Aorta (tissue), 5 donors: ENCODE measurements at regions not wholly inside any gene's neighbourhood (a gene's known extent, or its start where the extent isn't known, plus 50 kb on each side); places are given as distances from the start of the nearest gene placed in this dataset.
A peak's percentile ranks its signal among the peaks of the same experiment; 100 is the strongest.

Experiments
- ATAC-seq: fragments of 200-7000 bp; cut with Tn5 transposase; one replicate; pipeline ENCODE4 v1.9.1; 2022; ENCODE audit warnings: moderate library complexity; ENCODE audit not compliant: low FRiP score
- DNase-seq, 2 donors: peaks; one replicate each; pipeline ENCODE4 v3.0.0-alpha.2; 2020
- H3K27ac ChIP-seq, 2 donors: one replicate each; pipeline ENCODE4 v1.5.1; 2013; ENCODE audit warnings: low read length in 2 of 2, mild to moderate bottlenecking in 2 of 2, moderate library complexity in 2 of 2, control low read depth in 1 of 2, inconsistent platforms in 1 of 2, low read depth in 1 of 2
- H3K27me3 ChIP-seq, 2 donors: one replicate each; pipeline ENCODE4 v1.6.1; 2013; ENCODE audit warnings: control low read depth in 1 of 2, low read length in 1 of 2, mild to moderate bottlenecking in 1 of 2, moderate library complexity in 1 of 2; ENCODE audit not compliant: insufficient read depth in 2 of 2, control insufficient read depth in 1 of 2
- H3K36me3 ChIP-seq, 2 donors: one replicate each; pipeline ENCODE4 v1.6.1; 2013; ENCODE audit warnings: control low read depth in 1 of 2, low read length in 1 of 2, mild to moderate bottlenecking in 1 of 2; ENCODE audit not compliant: insufficient read depth in 2 of 2, control insufficient read depth in 1 of 2
- H3K4me1 ChIP-seq, 2 donors: one replicate each; pipeline ENCODE4 v1.6.1; 2013; ENCODE audit warnings: low read length in 2 of 2, control low read depth in 1 of 2, mild to moderate bottlenecking in 1 of 2, moderate library complexity in 1 of 2; ENCODE audit not compliant: insufficient read depth in 2 of 2, control insufficient read depth in 1 of 2
- H3K4me3 ChIP-seq, 2 donors: one replicate each; pipeline ENCODE4 v1.5.1; 2013; ENCODE audit warnings: low read length in 2 of 2, control low read depth in 1 of 2, mild to moderate bottlenecking in 1 of 2
- H3K9me3 ChIP-seq: one replicate; pipeline ENCODE4 v1.6.1; 2013; ENCODE audit warnings: mild to moderate bottlenecking, low read length; ENCODE audit not compliant: control insufficient read depth
- WGBS, 2 donors: extraction: QIAGEN DNeasy Blood & Tissue Kit; methylation state at CpG; one replicate each; pipeline ENCODE4 v1.1.7; 2013; 5-methylcytosine and 5-hydroxymethylcytosine counted together
- intact Hi-C, 2 donors: fragments of 100-400 bp; cut with DNase I; formaldehyde crosslinking; loops; one replicate each; pipeline versions ENCODE4 v1.14.2 to v1.15.0; 2022
- donor health status: healthy with polysubstance abuse.
- donor health status: Bipolar disorder and iron deficiency.
- donor health status: DM: no; HTN: no; CAD: no.
- donor health status: DM: no; HTN: no; CAD: no.
- donor health status: DM: yes; HTN: yes; CAD: no.

GRCh38 chr2:172270278-172271079 lies 156.9 kb upstream of the ITGA6 start:
- no peaks in the 10 kb centered on the region for H3K36me3 ChIP-seq
- H3K4me1 ChIP-seq: no peaks in the 10 kb centered on the region
- ATAC-seq (no peak), DNase-seq (no peak)
- H3K9me3 ChIP-seq: no peaks in the 10 kb centered on the region
- 75 to 78% methylated on average over 11 of the region's 11 CpGs for WGBS, 2 donors
- intact Hi-C loops: no loop called here
- no peak overlapping the region for H3K27ac ChIP-seq
- H3K27me3 ChIP-seq: peaks cover 0 to 2% of the 10 kb centered on the region in 2 donors
- no peak overlapping the region for H3K4me3 ChIP-seq

GRCh38 chr2:172273910-172274571 lies 153.3 kb upstream of the ITGA6 start:
- intact Hi-C loops: no loop called here
- Histone ChIP-seq H3K4me3 (no peak overlapping the region), H3K9me3 (peaks cover 5% of the 10 kb centered on the region), H3K4me1 (no peaks in the 10 kb centered on the region), H3K36me3 (no peaks in the 10 kb centered on the region), H3K27me3 (peaks cover 0 to 2% of the 10 kb centered on the region in 2 donors), H3K27ac (no peak overlapping the region)
- DNase-seq: no peak
- WGBS, 2 donors: 80 to 84% methylated on average over 6 of the region's 6 CpGs
- ATAC-seq: no peak

DNA sequence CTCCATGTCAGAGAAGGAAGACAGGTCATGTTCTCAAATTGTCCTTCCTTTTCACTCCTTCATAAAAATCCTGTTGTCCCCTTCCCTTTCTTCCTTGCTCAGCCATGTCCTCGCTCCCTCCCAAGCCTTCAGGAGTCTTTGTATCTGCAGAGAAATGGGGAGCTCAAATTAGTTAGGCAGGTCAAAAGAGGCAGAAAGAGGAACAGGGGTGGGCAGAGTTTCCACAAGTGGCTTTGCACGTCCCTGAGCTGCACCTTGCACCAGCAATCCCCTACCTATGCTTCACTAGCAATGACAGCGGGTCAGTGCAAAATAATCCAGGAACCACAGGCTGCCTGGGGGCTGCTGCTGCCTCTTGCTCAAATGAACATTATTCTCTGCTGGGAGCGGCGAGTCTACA lies 152.1 kb upstream of the ITGA6 start:
- no peak for DNase-seq
- H3K27ac ChIP-seq: no peak overlapping the region
- WGBS, 2 donors: 85 to 91% methylated on average over 5 of the region's 5 CpGs
- intact Hi-C loops: no loop called here
- ATAC-seq: no peak
- H3K4me1 ChIP-seq: no peaks in the 10 kb centered on the region
- H3K4me3 ChIP-seq: no peak overlapping the region
- peaks cover 5% of the 10 kb centered on the region for H3K9me3 ChIP-seq
- peaks cover 0 to 2% of the 10 kb centered on the region in 2 donors for H3K27me3 ChIP-seq
- H3K36me3 ChIP-seq: no peaks in the 10 kb centered on the region

DNA sequence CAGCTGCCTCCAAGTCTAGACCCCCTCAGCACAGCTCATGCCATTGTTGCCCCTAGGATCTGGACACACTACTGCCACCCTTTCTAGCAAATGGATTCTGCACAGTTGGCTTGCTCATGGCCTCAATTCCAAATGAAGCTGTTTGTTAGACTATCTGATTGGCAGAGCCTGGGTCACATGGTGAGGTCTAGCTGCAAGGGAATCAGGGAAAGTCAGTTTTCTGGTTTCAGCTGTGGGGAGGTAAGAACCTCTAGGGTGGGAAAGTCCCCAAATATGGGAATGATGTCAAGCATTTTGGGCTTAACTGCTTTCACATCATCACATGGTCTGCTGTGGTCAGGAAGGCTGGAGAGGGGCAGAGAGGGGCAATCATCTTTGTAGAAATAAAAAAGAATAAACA lies 150.4 kb upstream of the ITGA6 start:
- Histone ChIP-seq H3K36me3 (no peaks in the 10 kb centered on the region), H3K27me3 (no peaks in the 10 kb centered on the region), H3K27ac (no peak overlapping the region), H3K9me3 (peaks cover 5% of the 10 kb centered on the region), H3K4me3 (no peak overlapping the region), H3K4me1 (no peaks in the 10 kb centered on the region)
- intact Hi-C loops: no loop called here
- ATAC-seq (no peak), DNase-seq (no peak)

GRCh38 chr2:172278667-172279066 lies 148.7 kb upstream of the ITGA6 start:
- ATAC-seq (no peak), DNase-seq (no peak)
- intact Hi-C loops: no loop called here
- no peaks in the 10 kb centered on the region for H3K36me3 ChIP-seq
- peaks cover 5% of the 10 kb centered on the region for H3K9me3 ChIP-seq
- no peak overlapping the region for H3K27ac ChIP-seq
- H3K4me3 ChIP-seq: no peak overlapping the region
- 57 to 73% methylated on average over 6 of the region's 6 CpGs for WGBS, 2 donors
- H3K27me3 ChIP-seq: no peaks in the 10 kb centered on the region
- no peaks in the 10 kb centered on the region for H3K4me1 ChIP-seq

GRCh38 chr2:172279214-172279613 lies 148.2 kb upstream of the ITGA6 start:
- Histone ChIP-seq H3K27me3 (no peaks in the 10 kb centered on the region), H3K4me3 (no peak overlapping the region), H3K4me1 (no peaks in the 10 kb centered on the region), H3K9me3 (peaks cover 5% of the 10 kb centered on the region), H3K36me3 (no peaks in the 10 kb centered on the region), H3K27ac (no peak overlapping the region)
- WGBS, 2 donors: 94% methylated on average over 5 of the region's 5 CpGs
- no peak for DNase-seq
- ATAC-seq: no peak
- intact Hi-C loops: no loop called here

DNA sequence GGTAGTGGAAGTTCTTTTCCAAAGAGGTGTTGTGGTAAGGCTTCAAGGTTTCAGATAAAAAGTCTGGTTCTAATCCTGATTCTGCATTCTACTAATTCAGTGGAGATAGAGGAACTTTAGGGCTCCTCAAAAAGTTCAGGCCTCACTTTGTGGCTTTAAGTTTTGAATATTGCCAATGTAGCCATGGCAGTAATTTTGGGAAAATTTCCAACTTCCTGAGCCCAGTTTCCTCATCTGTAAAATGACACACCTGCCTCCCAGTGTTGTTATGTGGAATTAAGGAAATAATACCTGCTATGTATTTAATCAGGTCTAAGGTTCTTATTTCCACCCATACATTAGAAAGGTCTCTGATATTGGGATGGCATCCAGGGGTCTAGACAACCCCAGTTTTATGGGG lies 147.6 kb upstream of the ITGA6 start:
- ATAC-seq: no peak
- no peaks in the 10 kb centered on the region for H3K27me3 ChIP-seq
- H3K36me3 ChIP-seq: no peaks in the 10 kb centered on the region
- H3K4me3 ChIP-seq: no peak overlapping the region
- intact Hi-C loops: no loop called here
- no peaks in the 10 kb centered on the region for H3K4me1 ChIP-seq
- DNase-seq: no peak
- H3K9me3 ChIP-seq: peaks cover 5% of the 10 kb centered on the region
- no peak overlapping the region for H3K27ac ChIP-seq

- ATAC-seq (no peak), DNase-seq (peak in 1 of 2 donors; percentile 72)
- H3K36me3 ChIP-seq: no peaks in the 10 kb centered on the region
- no peak overlapping the region for H3K4me3 ChIP-seq
- no peaks in the 10 kb centered on the region for H3K27me3 ChIP-seq
- no peak overlapping the region for H3K27ac ChIP-seq
- H3K9me3 ChIP-seq: peaks cover 5% of the 10 kb centered on the region
- intact Hi-C loops: no loop called here
- H3K4me1 ChIP-seq: no peaks in the 10 kb centered on the region
- WGBS, 2 donors: 55% methylated on average over 6 of the region's 6 CpGs
Measured at GRCh38 chr2:172280571-172281361, 146.6 kb upstream of the ITGA6 start.
